Lung (tissue), 11 donors: ENCODE measurements at regions not wholly inside any gene's neighbourhood (a gene's known extent, or its start where the extent isn't known, plus 50 kb on each side); places are given as distances from the start of the nearest gene placed in this dataset.

Experiments
- ATAC-seq: fragments of 200-7000 bp; cut with Tn5 transposase; one replicate; pipeline ENCODE4 v1.9.1; 2020; ENCODE audit warnings: moderate number of reproducible peaks; ENCODE audit not compliant: insufficient read depth, low FRiP score
- DNase-seq, 3 donors: peaks; one replicate each; pipeline ENCODE4 v3.0.0-alpha.2; 2013 to 2017
- H3K27ac ChIP-seq, 2 donors: one replicate each; pipeline ENCODE4 v1.5.1; 2013; ENCODE audit warnings: mild to moderate bottlenecking in 2 of 2, moderate library complexity in 2 of 2, control low read depth in 1 of 2, inconsistent platforms in 1 of 2, low read depth in 1 of 2, low read length in 1 of 2
- H3K27me3 ChIP-seq, 3 donors: one replicate each; pipeline ENCODE4 v1.5.1; 2013; ENCODE audit warnings: low read length in 2 of 3; ENCODE audit not compliant: control insufficient read depth in 3 of 3, insufficient read depth in 3 of 3
- H3K36me3 ChIP-seq, 4 donors: one replicate each; pipeline ENCODE4 v1.5.1; 2013; ENCODE audit warnings: low read length in 4 of 4, mild to moderate bottlenecking in 1 of 4, moderate library complexity in 1 of 4; ENCODE audit not compliant: control insufficient read depth in 4 of 4, insufficient read depth in 4 of 4
- H3K4me1 ChIP-seq, 5 donors: one replicate each; pipeline ENCODE4 v1.5.1; 2013; ENCODE audit warnings: low read length in 5 of 5, mild to moderate bottlenecking in 2 of 5, moderate library complexity in 1 of 5; ENCODE audit not compliant: control insufficient read depth in 5 of 5, insufficient read depth in 5 of 5
- H3K4me3 ChIP-seq: one replicate; pipeline ENCODE4 v1.5.1; 2013; ENCODE audit warnings: mild to moderate bottlenecking, control low read depth, moderate library complexity
- H3K9ac ChIP-seq, 2 donors: one replicate each; pipeline ENCODE4 v1.5.1; 2013; ENCODE audit warnings: low read length in 2 of 2, control low read depth in 1 of 2; ENCODE audit not compliant: insufficient read depth in 1 of 2
- H3K9me3 ChIP-seq, 4 donors: one replicate each; pipeline ENCODE4 v1.5.1; 2013; ENCODE audit warnings: low read length in 3 of 4, mild to moderate bottlenecking in 1 of 4, moderate library complexity in 1 of 4; ENCODE audit not compliant: control insufficient read depth in 4 of 4, insufficient read depth in 3 of 4
- WGBS, 2 donors: extraction: QIAGEN DNeasy Blood & Tissue Kit; methylation state at CpG; one replicate each; pipeline ENCODE4 v1.1.7; 2013; 5-methylcytosine and 5-hydroxymethylcytosine counted together
- TF ChIP-seq, protein P1 (sequence below): IDR thresholded peaks from 2 replicates; pipeline ENCODE4 v1.5.1; 2012; ENCODE audit warnings: mild to moderate bottlenecking; ENCODE audit errors: control extremely low read depth, extremely low read depth
- donor health status: control.
- donor health status: control.
- donor health status: Bipolar disorder and iron deficiency.
- donor health status: healthy.
- donor health status: DM: yes; HTN: yes; CAD: no.

- H3K9ac ChIP-seq = no peak overlapping the region
- DNase-seq (peak in 1 of 3 donors; percentile 29), ATAC-seq (no peak)
- peaks cover 0 to 25% (median 13%) of the 10 kb centered on the region in 5 donors for H3K4me1 ChIP-seq
- no peak overlapping the region for H3K4me3 ChIP-seq
- no peaks in the 10 kb centered on the region for H3K36me3 ChIP-seq
- no peak overlapping the region for H3K27ac ChIP-seq
- no peaks in the 10 kb centered on the region for H3K9me3 ChIP-seq
- TF ChIP-seq, protein P1, sequence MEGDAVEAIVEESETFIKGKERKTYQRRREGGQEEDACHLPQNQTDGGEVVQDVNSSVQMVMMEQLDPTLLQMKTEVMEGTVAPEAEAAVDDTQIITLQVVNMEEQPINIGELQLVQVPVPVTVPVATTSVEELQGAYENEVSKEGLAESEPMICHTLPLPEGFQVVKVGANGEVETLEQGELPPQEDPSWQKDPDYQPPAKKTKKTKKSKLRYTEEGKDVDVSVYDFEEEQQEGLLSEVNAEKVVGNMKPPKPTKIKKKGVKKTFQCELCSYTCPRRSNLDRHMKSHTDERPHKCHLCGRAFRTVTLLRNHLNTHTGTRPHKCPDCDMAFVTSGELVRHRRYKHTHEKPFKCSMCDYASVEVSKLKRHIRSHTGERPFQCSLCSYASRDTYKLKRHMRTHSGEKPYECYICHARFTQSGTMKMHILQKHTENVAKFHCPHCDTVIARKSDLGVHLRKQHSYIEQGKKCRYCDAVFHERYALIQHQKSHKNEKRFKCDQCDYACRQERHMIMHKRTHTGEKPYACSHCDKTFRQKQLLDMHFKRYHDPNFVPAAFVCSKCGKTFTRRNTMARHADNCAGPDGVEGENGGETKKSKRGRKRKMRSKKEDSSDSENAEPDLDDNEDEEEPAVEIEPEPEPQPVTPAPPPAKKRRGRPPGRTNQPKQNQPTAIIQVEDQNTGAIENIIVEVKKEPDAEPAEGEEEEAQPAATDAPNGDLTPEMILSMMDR = no peak
- H3K27me3 ChIP-seq = no peaks in the 10 kb centered on the region
- WGBS, 2 donors = 76 to 77% methylated on average over 3 of the region's 3 CpGs
Measured at GRCh38 chr7:42621543-42622219, 290.2 kb downstream of the C7orf25 start.

- H3K27me3 ChIP-seq = no peaks in the 10 kb centered on the region
- H3K9me3 ChIP-seq = no peaks in the 10 kb centered on the region
- TF ChIP-seq, protein P1 = no peak
- H3K36me3 ChIP-seq = no peaks in the 10 kb centered on the region
- H3K27ac ChIP-seq = no peak overlapping the region
- ATAC-seq (no peak), DNase-seq (no peak)
- no peak overlapping the region for H3K9ac ChIP-seq
- no peak overlapping the region for H3K4me3 ChIP-seq
- 82 to 85% methylated on average over 7 of the region's 7 CpGs for WGBS, 2 donors
- peaks cover 0 to 25% (median 13%) of the 10 kb centered on the region in 5 donors for H3K4me1 ChIP-seq
Measured at GRCh38 chr7:42618651-42619360, 293.1 kb downstream of the C7orf25 start.

DNA sequence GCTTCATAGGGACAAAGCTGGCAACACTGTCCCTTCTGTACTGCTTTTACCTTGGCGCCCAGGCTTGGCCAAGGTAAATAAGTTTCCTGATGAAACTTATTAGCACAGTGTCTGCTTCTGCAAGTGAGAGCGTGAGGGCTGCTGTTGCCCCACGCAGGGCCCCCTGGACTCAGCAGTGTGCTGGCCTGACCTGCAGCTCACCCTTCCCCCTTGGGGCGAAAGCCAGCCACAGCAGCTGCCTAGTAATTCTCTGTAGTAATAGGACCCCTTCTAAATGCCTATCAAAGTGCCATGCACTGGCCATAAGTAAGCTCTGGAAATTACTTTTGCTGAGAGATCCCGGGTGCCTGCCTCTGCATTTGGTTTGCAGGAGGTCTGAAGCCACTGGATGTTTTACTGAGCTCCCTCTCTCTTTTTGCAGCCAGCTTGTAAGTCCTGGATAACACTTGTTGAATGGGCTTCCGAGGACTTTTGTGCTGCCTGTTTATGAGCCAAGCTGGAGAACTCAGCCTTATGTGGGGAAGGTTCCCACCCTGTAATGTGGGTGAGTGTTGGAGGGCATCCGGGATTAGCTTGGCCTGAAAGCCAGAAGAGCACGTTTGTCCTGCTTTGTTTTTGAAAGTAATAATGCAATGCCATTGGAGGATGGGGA is 293.9 kb downstream of the C7orf25 start:
- peak; percentile 61 to 72 (median 67) for DNase-seq
- no peaks in the 10 kb centered on the region for H3K36me3 ChIP-seq
- peaks cover 0 to 25% (median 13%) of the 10 kb centered on the region in 5 donors for H3K4me1 ChIP-seq
- ATAC-seq = no peak
- H3K9ac ChIP-seq = no peak overlapping the region
- no peaks in the 10 kb centered on the region for H3K27me3 ChIP-seq
- H3K9me3 ChIP-seq = no peaks in the 10 kb centered on the region
- no peak overlapping the region for H3K4me3 ChIP-seq
- WGBS, 2 donors = 54 to 56% methylated on average over 8 of the region's 8 CpGs
- TF ChIP-seq, protein P1 = no peak
- no peak overlapping the region for H3K27ac ChIP-seq
